ENCODE measurements at regions not wholly inside any gene's neighbourhood (a gene's known extent, or its start where the extent isn't known, plus 50 kb on each side); places are given as distances from the start of the nearest gene placed in this dataset.

- DNase-seq (ENCODE audit: low read depth), result no peak
Measured at GRCh38 chr10:29925771-29926692, 133.4 kb downstream of the JCAD start.

GRCh38 chr10:29924436-29924835 lies 134.9 kb downstream of the JCAD start:
- no peak for DNase-seq (ENCODE audit: low read depth)

DNA sequence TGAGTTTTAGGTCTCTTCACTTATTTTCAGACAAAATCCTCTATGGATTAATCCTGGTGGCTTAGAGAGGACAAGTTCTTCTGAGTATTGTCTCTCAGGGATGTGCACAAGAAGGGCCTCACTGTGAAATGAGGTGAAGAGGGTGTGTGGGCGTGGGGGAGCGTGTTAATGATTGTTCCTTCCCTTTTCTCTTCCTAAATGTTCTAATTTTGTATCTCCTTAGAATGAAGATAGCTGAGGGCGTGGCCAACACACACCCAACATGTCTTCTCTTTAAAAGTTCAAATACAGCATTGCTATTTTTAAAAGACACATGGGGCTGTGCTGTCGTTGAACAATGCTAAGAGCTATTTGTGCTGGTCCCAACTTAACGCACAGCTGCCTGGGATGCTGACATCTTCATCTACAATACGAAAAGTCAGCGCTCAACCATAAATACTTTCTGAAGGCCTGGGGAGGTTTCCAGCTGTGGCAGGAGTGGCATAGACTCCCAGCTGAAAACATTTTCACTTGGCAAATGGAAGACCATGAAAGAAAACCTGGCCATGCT lies 135.9 kb downstream of the JCAD start:
- DNase-seq (ENCODE audit: low read depth), result no peak

DNA sequence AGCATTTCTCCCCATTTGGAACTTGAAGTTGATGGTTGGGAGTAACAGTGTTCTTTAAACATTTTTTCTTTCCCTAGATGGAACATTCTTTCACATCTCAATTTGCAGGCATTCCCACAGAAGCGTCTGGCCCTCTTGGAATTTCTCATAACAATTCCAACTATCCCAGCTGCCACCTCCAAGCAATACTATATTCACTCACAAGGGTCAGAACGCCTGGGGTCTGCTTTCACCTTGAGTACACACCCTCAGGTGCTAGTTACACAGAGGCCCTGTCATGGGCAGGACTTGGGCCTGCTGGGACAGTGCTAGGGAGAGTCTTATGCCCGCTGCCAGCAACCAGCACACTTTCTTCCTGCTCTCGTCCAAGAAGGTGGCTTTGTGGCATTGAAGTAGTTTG lies 136.5 kb downstream of the JCAD start:
- DNase-seq (ENCODE audit: low read depth), result no peak

- DNase-seq (ENCODE audit: low read depth), result no peak
Measured at GRCh38 chr10:29922226-29922625, 137.2 kb downstream of the JCAD start.

GRCh38 chr10:29921071-29921446 lies 138.3 kb downstream of the JCAD start:
- no peak for DNase-seq (ENCODE audit: low read depth)

DNA sequence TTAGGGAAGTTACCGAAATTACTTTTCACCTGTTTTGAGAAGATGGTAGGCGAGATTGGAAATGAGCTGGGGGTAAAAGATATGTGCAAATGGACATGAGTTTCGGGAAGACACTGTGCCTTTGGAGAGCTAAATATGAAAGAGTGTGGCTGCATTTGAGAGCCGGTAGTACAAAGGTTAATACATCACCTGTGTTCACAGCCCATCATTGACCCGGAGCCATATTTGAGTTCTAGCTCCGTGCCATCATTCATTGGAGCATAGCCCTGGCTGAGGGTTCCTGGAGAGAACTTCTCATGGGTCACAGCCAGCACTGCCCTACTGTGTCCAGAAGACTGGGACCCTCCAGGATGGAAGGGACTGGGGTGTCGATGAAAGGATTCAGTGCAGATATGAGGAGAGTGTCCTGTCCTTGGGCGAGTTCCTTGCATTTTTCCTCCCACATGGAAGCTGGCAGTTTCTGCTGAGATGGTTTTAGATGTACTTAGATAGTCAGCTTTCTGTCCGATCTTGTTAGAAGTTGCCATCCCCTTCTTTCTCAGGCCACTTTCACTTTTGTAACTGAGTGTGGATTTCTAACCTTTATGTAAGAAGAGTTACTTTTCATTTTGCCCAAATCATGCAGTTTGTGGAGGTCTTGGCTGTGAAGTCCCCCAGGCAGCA lies 138.8 kb downstream of the JCAD start:
- DNase-seq (ENCODE audit: low read depth), result no peak

DNA sequence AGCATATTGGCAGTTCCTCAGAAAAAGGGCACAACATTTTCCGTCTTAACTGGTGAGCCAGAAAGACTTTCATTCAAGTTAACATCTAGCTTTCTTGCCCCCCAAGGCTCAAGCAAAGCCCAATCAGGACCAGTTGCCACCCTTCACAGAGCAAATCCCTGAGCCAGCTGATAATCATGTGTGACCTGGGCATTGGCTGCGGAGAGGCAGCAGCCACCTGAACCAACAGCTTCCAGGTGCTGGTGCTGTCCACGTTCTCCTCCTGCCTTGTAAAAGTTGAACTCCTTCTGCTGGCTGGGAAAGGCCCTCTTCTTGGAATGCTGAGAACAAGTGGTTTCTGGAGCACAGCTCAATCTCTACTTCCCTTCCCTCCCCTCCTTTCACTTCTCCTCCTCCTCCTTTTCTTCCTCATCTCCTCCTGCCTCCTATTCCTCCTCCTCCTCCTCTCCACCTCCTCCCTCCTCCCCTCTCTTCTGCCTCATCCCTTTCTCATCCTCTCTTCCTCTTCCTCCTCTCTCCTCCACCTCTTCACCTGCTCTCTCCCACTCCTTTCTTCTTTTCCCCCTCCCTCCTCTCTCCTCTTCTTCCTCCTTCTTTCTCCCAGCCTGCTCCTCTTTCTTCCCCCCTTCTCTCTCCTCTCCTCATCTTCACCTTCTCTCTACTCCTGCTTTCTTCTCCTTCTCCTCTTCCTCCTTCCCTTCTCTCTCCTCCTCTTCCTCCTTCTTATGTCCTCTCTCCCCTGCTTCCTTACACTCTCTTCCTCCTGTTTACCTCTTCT lies 140.6 kb downstream of the JCAD start:
- no peak for DNase-seq (ENCODE audit: low read depth)

DNA sequence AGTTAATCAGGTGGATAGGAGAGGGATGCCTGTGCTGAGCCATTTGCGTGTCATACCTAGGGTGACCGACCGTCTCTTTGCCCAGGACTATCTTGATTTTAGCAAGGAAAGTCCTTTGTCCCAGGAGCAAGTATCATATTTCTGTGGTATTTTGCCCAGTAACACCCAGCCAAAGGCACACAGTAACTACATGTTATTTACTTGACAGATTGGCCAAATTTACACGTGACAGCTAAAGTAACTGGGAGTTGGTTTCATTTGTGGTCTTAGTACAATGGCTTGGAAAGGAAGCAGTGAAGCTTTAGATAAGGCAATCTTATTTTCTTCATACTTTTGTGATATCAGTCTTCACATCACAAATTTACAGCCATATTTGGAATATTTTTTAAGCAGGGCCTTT lies 142.1 kb downstream of the JCAD start:
- no peak for DNase-seq (ENCODE audit: low read depth)

DNA sequence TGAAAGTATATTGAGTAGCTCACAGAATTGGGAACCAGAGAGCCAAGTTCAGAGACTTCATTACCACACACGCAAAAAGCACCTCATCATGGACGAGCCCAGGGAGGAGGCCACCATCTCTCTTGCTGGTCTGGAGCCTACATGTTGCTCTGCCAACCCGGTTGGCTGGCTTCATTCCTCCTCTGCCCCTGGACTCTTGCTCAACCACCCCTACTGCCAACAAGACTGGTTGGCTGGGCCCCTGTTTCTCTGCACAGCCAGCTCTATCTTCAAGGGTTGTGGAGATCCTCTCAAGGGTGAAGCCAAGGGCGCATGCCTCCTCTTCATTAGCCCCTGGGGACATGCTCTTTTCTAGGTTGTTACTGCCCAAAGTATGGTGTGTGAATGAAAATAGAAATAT lies 142.7 kb downstream of the JCAD start:
- DNase-seq (ENCODE audit: low read depth), result no peak

GRCh38 chr10:29914986-29915785 lies 144.2 kb downstream of the JCAD start:
- peak; percentile 17 for DNase-seq (ENCODE audit: low read depth)

GRCh38 chr10:29908962-29909361 lies 150.4 kb downstream of the JCAD start:
- DNase-seq (ENCODE audit: low read depth), result no peak

GRCh38 chr10:29900865-29901264 lies 158.5 kb downstream of the JCAD start:
- no peak for DNase-seq (ENCODE audit: low read depth)

- DNase-seq (ENCODE audit: low read depth), result no peak
Measured at GRCh38 chr10:29897999-29898716, 161.2 kb downstream of the JCAD start.

DNA sequence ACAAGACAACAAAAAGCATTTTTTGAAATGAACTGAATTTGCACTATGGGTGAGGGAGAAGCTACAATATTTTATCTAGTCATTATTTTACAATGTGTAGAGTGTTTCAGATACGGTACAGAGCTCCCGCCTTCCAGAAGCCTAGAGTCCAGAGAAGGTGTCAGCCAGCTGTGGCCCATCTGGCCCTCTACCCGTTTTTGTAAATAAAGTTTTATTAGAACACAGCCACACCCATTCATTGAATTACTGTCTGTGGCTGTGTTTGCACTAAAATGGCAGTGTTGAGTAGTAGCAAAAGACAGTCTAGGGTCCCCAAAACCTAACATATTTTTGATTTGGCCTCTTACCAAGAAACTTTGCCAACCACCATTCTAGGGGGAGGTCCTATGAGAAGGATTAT lies 162.0 kb downstream of the JCAD start:
- DNase-seq (ENCODE audit: low read depth), result no peak

- peak; percentile 3 for DNase-seq (ENCODE audit: low read depth)
Measured at GRCh38 chr10:29896053-29896452, 163.3 kb downstream of the JCAD start.

- peak; percentile 72 for DNase-seq (ENCODE audit: low read depth)
Measured at GRCh38 chr10:29895456-29895855, 163.9 kb downstream of the JCAD start.

GRCh38 chr10:29888321-29888720 lies 171.1 kb downstream of the JCAD start:
- DNase-seq (ENCODE audit: low read depth), result no peak

GRCh38 chr10:29886299-29886698 lies 173.1 kb downstream of the JCAD start:
- no peak for DNase-seq (ENCODE audit: low read depth)

GRCh38 chr10:29883231-29883630 lies 176.2 kb downstream of the JCAD start:
- no peak for DNase-seq (ENCODE audit: low read depth)

- no peak for DNase-seq (ENCODE audit: low read depth)
Measured at GRCh38 chr10:29882766-29883165, 176.6 kb downstream of the JCAD start.

Data from M059J (cell line).